ENCODE measurements at regions not wholly inside any gene's neighbourhood (a gene's known extent, or its start where the extent isn't known, plus 50 kb on each side); places are given as distances from the start of the nearest gene placed in this dataset.

- Histone ChIP-seq H3K27me3 (no peaks in the 10 kb centered on the region), H3K4me3 (no peak overlapping the region), H3K27ac (no peak overlapping the region), H3K36me3 (no peaks in the 10 kb centered on the region), H3K4me1 (no peaks in the 10 kb centered on the region), H3K9me3 (no peaks in the 10 kb centered on the region)
- TF ChIP-seq CTCF (IDR thresholded peaks at IDR 0.05 in 4 of 5, conservative IDR thresholded peaks at IDR 0.05 in 1 of 5) (no peak), POLR2A (IDR thresholded peaks at IDR 0.05) (no peak)
- in situ Hi-C loops (cut with MboI; ENCODE audit: low sequenced_read_pairs in 4 of 4) = no loop called here
- ATAC-seq = no peak
- no peak for DNase-seq
- intact Hi-C loops (cut with DNase I; ENCODE audit: low total_unique reads) = no loop called here
Measured at GRCh38 chr5:2184563-2185540, 302.1 kb upstream of the IRX4 start.

DNA sequence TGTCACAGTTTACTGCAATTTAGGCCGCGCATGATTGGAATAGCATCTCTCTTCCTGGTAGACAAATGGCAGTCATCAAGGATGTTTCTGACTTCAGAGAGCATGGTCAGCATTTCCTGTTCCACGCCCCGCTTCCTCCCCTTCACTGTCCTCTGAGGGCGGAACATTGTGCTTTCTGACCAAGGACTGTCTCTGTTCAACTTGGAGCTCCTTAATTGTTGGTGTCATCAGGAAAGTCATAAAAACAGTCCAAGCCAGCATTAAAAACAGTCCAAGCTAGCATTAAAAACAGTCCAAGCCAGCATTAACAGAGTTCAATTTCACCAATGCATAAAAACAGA lies 301.3 kb upstream of the IRX4 start:
- no peaks in the 10 kb centered on the region for H3K27me3 ChIP-seq
- H3K4me3 ChIP-seq = no peak overlapping the region
- TF ChIP-seq POLR2A (IDR thresholded peaks at IDR 0.05) = no peak
- no peak for TF ChIP-seq CTCF (IDR thresholded peaks at IDR 0.05 in 4 of 5, conservative IDR thresholded peaks at IDR 0.05 in 1 of 5)
- no peak for ATAC-seq
- intact Hi-C loops (cut with DNase I; ENCODE audit: low total_unique reads) (no loop called here), in situ Hi-C loops (cut with MboI; ENCODE audit: low sequenced_read_pairs in 4 of 4) (no loop called here)
- no peaks in the 10 kb centered on the region for H3K4me1 ChIP-seq
- no peaks in the 10 kb centered on the region for H3K9me3 ChIP-seq
- no peaks in the 10 kb centered on the region for H3K36me3 ChIP-seq
- no peak overlapping the region for H3K27ac ChIP-seq
- no peak for DNase-seq

- no peaks in the 10 kb centered on the region for H3K36me3 ChIP-seq
- no peak overlapping the region for H3K4me3 ChIP-seq
- no peaks in the 10 kb centered on the region for H3K4me1 ChIP-seq
- no peak for ATAC-seq
- no peaks in the 10 kb centered on the region for H3K27me3 ChIP-seq
- intact Hi-C loops (cut with DNase I; ENCODE audit: low total_unique reads) = no loop called here
- H3K27ac ChIP-seq = no peak overlapping the region
- no peak for DNase-seq
- TF ChIP-seq POLR2A (IDR thresholded peaks at IDR 0.05) (no peak), CTCF (IDR thresholded peaks at IDR 0.05 in 4 of 5, conservative IDR thresholded peaks at IDR 0.05 in 1 of 5) (no peak)
- H3K9me3 ChIP-seq = no peaks in the 10 kb centered on the region
- in situ Hi-C loops (cut with MboI; ENCODE audit: low sequenced_read_pairs in 4 of 4) = no loop called here
Measured at GRCh38 chr5:2183154-2184025, 300.7 kb upstream of the IRX4 start.

DNA sequence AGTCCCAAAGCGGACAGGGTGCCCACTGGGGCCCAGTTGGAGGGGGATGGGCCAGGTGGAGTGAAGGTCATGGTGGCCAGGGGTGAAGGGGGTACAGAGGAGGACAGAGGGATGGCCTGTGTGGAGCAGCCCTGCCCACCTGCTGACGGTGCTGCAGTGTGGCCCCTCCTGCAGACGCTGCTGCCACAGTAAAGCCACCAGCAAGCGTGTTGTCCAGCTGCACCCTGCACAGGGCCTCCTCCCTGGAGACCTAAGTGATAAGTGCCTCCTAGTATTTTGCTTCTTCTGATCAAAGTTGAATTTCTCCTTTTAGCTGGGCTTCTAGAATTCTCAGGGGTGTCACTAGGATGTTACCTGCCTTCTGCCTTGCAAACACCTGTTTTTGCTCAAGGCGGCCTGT lies 299.3 kb upstream of the IRX4 start:
- DNase-seq = no peak
- Histone ChIP-seq H3K9me3 (no peaks in the 10 kb centered on the region), H3K4me3 (no peak overlapping the region), H3K4me1 (no peaks in the 10 kb centered on the region), H3K27me3 (no peaks in the 10 kb centered on the region), H3K36me3 (no peaks in the 10 kb centered on the region), H3K27ac (no peak overlapping the region)
- TF ChIP-seq CTCF (IDR thresholded peaks at IDR 0.05 in 4 of 5, conservative IDR thresholded peaks at IDR 0.05 in 1 of 5) (no peak), POLR2A (IDR thresholded peaks at IDR 0.05) (no peak)
- ATAC-seq = no peak
- in situ Hi-C loops (cut with MboI; ENCODE audit: low sequenced_read_pairs in 4 of 4) (no loop called here), intact Hi-C loops (cut with DNase I; ENCODE audit: low total_unique reads) (no loop called here)
